HEK293 (cell line): ENCODE measurements at regions not wholly inside any gene's neighbourhood (a gene's known extent, or its start where the extent isn't known, plus 50 kb on each side); places are given as distances from the start of the nearest gene placed in this dataset.

Experiments
- BCL11B ChIP-seq: fragments of 450-650 bp; formaldehyde crosslinking; IDR thresholded peaks from 2 replicates; pipeline ENCODE4 v1.5.1; 2016; ENCODE audit warnings: low read depth, missing biosample characterization, missing genetic modification characterization
- EGR2 ChIP-seq: fragments of 450-650 bp; formaldehyde crosslinking; IDR thresholded peaks from 2 replicates; pipeline ENCODE4 v1.5.1; 2016; ENCODE audit warnings: low read depth, missing biosample characterization, missing genetic modification characterization
- HOXA7 ChIP-seq: sonication (generic); formaldehyde crosslinking; IDR thresholded peaks from 2 replicates; pipeline ENCODE4 v1.8.1; 2022; ENCODE audit warnings: missing genetic modification reagents, borderline replicate concordance
- IKZF3 ChIP-seq: fragments of 450-650 bp; IDR thresholded peaks from 2 replicates; pipeline ENCODE4 v1.5.0; 2018; ENCODE audit warnings: missing biosample characterization, mild to moderate bottlenecking, missing genetic modification characterization, moderate library complexity
- KLF16 ChIP-seq: fragments of 450-650 bp; formaldehyde crosslinking; IDR thresholded peaks from 2 replicates; pipeline ENCODE4 v1.5.1; 2017; ENCODE audit warnings: missing biosample characterization, missing genetic modification characterization
- OSR2 ChIP-seq: fragments of 450-650 bp; formaldehyde crosslinking; IDR thresholded peaks from 2 replicates; pipeline ENCODE4 v1.5.1; 2016; ENCODE audit warnings: missing biosample characterization, missing genetic modification characterization
- PRDM4 ChIP-seq: fragments of 450-650 bp; formaldehyde crosslinking; IDR thresholded peaks from 2 replicates; pipeline ENCODE4 v1.5.1; 2017; ENCODE audit warnings: missing biosample characterization, missing genetic modification characterization
- SCRT1 ChIP-seq: fragments of 450-650 bp; formaldehyde crosslinking; IDR thresholded peaks from 2 replicates; pipeline ENCODE4 v1.5.1; 2016; ENCODE audit warnings: missing biosample characterization, missing genetic modification characterization, borderline replicate concordance
- SP2 ChIP-seq: fragments of 450-650 bp; formaldehyde crosslinking; IDR thresholded peaks from 2 replicates; pipeline ENCODE4 v1.5.1; 2016; ENCODE audit warnings: missing biosample characterization, missing genetic modification characterization
- ZBTB11 ChIP-seq: fragments of 450-650 bp; formaldehyde crosslinking; conservative IDR thresholded peaks from 2 replicates; pipeline ENCODE4 v1.5.1; 2016; ENCODE audit warnings: low read depth, missing biosample characterization, missing genetic modification characterization
- ZBTB20 ChIP-seq: fragments of 450-650 bp; formaldehyde crosslinking; IDR thresholded peaks from 2 replicates; pipeline ENCODE4 v1.5.1; 2016; ENCODE audit warnings: missing biosample characterization, missing genetic modification characterization
- ZEB2 ChIP-seq: fragments of 450-650 bp; formaldehyde crosslinking; IDR thresholded peaks from 2 replicates; pipeline ENCODE4 v1.5.1; 2016; ENCODE audit warnings: missing biosample characterization, missing genetic modification characterization
- ZFHX2 ChIP-seq: fragments of 450-650 bp; formaldehyde crosslinking; conservative IDR thresholded peaks from 2 replicates; pipeline ENCODE4 v1.5.1; 2016; ENCODE audit warnings: missing biosample characterization, missing genetic modification characterization
- ZFP69B ChIP-seq: fragments of 450-650 bp; formaldehyde crosslinking; IDR thresholded peaks from 2 replicates; pipeline ENCODE4 v1.5.1; 2016; ENCODE audit warnings: missing biosample characterization, missing genetic modification characterization
- ZIC2 ChIP-seq: fragments of 450-650 bp; formaldehyde crosslinking; IDR thresholded peaks from 2 replicates; pipeline ENCODE4 v1.5.1; 2016; ENCODE audit warnings: missing biosample characterization, missing genetic modification characterization
- ZNF37A ChIP-seq: fragments of 450-650 bp; IDR thresholded peaks from 2 replicates; pipeline ENCODE4 v1.5.1; 2018; ENCODE audit warnings: missing biosample characterization, missing genetic modification characterization
- ZNF776 ChIP-seq: fragments of 450-650 bp; formaldehyde crosslinking; IDR thresholded peaks from 2 replicates; pipeline ENCODE4 v1.5.0; 2017; ENCODE audit warnings: missing biosample characterization, missing genetic modification characterization, borderline replicate concordance
- ZXDB ChIP-seq: fragments of 450-650 bp; formaldehyde crosslinking; IDR thresholded peaks from 2 replicates; pipeline ENCODE4 v1.5.1; 2016; ENCODE audit warnings: missing biosample characterization, missing genetic modification characterization
- TF ChIP-seq, protein P1 (sequence below): fragments of 450-650 bp; formaldehyde crosslinking; IDR thresholded peaks from 2 replicates; pipeline ENCODE4 v1.5.1; 2017; ENCODE audit warnings: missing biosample characterization, missing genetic modification characterization
- TF ChIP-seq, protein P2 (sequence below): fragments of 450-650 bp; formaldehyde crosslinking; IDR thresholded peaks from 2 replicates; pipeline ENCODE4 v1.5.1; 2016; ENCODE audit warnings: missing biosample characterization, missing genetic modification characterization
- TF ChIP-seq, protein P3 (sequence below): fragments of 450-650 bp; formaldehyde crosslinking; IDR thresholded peaks from 2 replicates; pipeline ENCODE4 v1.5.1; 2017; ENCODE audit warnings: missing biosample characterization, missing genetic modification characterization
- TF ChIP-seq, protein P4 (sequence below): fragments of 450-650 bp; formaldehyde crosslinking; IDR thresholded peaks from 2 replicates; pipeline ENCODE4 v1.5.1; 2016; ENCODE audit warnings: missing biosample characterization, missing genetic modification characterization, low read depth

- peak; percentile 45 for TF ChIP-seq IKZF3
- no peak for TF ChIP-seq ZBTB20
- TF ChIP-seq ZFP69B: peak; percentile 22; the same call in 1 of the 2 replicates
- TF ChIP-seq ZBTB11: no peak
- TF ChIP-seq, protein P1, sequence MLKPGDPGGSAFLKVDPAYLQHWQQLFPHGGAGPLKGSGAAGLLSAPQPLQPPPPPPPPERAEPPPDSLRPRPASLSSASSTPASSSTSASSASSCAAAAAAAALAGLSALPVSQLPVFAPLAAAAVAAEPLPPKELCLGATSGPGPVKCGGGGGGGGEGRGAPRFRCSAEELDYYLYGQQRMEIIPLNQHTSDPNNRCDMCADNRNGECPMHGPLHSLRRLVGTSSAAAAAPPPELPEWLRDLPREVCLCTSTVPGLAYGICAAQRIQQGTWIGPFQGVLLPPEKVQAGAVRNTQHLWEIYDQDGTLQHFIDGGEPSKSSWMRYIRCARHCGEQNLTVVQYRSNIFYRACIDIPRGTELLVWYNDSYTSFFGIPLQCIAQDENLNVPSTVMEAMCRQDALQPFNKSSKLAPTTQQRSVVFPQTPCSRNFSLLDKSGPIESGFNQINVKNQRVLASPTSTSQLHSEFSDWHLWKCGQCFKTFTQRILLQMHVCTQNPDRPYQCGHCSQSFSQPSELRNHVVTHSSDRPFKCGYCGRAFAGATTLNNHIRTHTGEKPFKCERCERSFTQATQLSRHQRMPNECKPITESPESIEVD (tag by site-specific recombination): peak; percentile 65
- TF ChIP-seq ZEB2: 0 out of 2 replicates have a peak, but pooled peaks have one; percentile 48
- TF ChIP-seq ZIC2 (tag by site-specific recombination): peak; percentile 89
- TF ChIP-seq BCL11B: 0 out of 2 replicates have a peak, but pooled peaks have one; percentile 53
- no peak for TF ChIP-seq SP2 (tag by site-specific recombination)
- peak; percentile 86 for TF ChIP-seq EGR2
- peak; percentile 57; the same call in 1 of the 2 replicates for TF ChIP-seq OSR2 (tag by site-specific recombination)
- TF ChIP-seq, protein P2, sequence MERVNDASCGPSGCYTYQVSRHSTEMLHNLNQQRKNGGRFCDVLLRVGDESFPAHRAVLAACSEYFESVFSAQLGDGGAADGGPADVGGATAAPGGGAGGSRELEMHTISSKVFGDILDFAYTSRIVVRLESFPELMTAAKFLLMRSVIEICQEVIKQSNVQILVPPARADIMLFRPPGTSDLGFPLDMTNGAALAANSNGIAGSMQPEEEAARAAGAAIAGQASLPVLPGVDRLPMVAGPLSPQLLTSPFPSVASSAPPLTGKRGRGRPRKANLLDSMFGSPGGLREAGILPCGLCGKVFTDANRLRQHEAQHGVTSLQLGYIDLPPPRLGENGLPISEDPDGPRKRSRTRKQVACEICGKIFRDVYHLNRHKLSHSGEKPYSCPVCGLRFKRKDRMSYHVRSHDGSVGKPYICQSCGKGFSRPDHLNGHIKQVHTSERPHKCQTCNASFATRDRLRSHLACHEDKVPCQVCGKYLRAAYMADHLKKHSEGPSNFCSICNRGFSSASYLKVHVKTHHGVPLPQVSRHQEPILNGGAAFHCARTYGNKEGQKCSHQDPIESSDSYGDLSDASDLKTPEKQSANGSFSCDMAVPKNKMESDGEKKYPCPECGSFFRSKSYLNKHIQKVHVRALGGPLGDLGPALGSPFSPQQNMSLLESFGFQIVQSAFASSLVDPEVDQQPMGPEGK (tag by site-specific recombination): 0 out of 2 replicates have a peak, but pooled peaks have one; percentile 18
- TF ChIP-seq, protein P3, sequence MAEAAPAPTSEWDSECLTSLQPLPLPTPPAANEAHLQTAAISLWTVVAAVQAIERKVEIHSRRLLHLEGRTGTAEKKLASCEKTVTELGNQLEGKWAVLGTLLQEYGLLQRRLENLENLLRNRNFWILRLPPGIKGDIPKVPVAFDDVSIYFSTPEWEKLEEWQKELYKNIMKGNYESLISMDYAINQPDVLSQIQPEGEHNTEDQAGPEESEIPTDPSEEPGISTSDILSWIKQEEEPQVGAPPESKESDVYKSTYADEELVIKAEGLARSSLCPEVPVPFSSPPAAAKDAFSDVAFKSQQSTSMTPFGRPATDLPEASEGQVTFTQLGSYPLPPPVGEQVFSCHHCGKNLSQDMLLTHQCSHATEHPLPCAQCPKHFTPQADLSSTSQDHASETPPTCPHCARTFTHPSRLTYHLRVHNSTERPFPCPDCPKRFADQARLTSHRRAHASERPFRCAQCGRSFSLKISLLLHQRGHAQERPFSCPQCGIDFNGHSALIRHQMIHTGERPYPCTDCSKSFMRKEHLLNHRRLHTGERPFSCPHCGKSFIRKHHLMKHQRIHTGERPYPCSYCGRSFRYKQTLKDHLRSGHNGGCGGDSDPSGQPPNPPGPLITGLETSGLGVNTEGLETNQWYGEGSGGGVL (tag by site-specific recombination): 0 out of 2 replicates have a peak, but pooled peaks have one; percentile 23
- TF ChIP-seq ZXDB (tag by site-specific recombination): peak; percentile 91
- 0 out of 2 replicates have a peak, but pooled peaks have one; percentile 9 for TF ChIP-seq ZNF37A (tag by site-specific recombination)
- TF ChIP-seq ZFHX2 (tag by site-specific recombination): peak; percentile 92
- no peak for TF ChIP-seq ZNF776
- no peak for TF ChIP-seq HOXA7 (CRISPR knock-in tag)
- TF ChIP-seq, protein P4, sequence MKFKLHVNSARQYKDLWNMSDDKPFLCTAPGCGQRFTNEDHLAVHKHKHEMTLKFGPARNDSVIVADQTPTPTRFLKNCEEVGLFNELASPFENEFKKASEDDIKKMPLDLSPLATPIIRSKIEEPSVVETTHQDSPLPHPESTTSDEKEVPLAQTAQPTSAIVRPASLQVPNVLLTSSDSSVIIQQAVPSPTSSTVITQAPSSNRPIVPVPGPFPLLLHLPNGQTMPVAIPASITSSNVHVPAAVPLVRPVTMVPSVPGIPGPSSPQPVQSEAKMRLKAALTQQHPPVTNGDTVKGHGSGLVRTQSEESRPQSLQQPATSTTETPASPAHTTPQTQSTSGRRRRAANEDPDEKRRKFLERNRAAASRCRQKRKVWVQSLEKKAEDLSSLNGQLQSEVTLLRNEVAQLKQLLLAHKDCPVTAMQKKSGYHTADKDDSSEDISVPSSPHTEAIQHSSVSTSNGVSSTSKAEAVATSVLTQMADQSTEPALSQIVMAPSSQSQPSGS: peak; percentile 69
- peak; percentile 61 for TF ChIP-seq KLF16 (tag by site-specific recombination)
- TF ChIP-seq PRDM4 (tag by site-specific recombination): peak; percentile 91
- TF ChIP-seq SCRT1 (tag by site-specific recombination): peak; percentile 38; the same call in 1 of the 2 replicates
These were observed 209.7 kb downstream of the TEX36 start (continued) for GRCh38 chr10:125473143-125473793.
